Middle frontal gyrus (tissue), 1 donor: ENCODE measurements at regions not wholly inside any gene's neighbourhood (a gene's known extent, or its start where the extent isn't known, plus 50 kb on each side); places are given as distances from the start of the nearest gene placed in this dataset.

ENCODE experiments used
- DNase-seq: peaks from one replicate; pipeline ENCODE4 v3.0.0-alpha.2; 2015; ENCODE audit warnings: low spot score; ENCODE audit errors: extremely low spot score

DNA sequence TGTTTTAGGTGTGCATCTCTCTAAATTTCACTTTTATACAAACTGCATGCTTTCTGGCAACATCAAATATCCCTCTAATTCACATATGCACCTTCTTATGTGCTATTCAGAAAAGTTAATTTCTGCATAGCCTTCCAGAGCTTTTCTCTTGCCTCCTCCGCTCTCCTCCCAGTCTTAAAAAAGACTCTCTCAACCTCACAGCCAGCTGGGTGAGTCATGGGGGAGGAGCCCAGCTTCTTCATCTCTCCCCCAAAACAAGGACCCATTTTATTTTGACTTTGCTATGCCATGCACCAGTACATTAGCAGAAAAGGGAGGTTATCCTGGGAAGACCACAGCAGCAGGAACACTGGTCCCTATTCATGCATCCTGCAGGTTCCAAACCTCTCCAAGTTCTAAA, 234.4 kb downstream of the KCNA4 start:
- peak; percentile 22 for DNase-seq

DNA sequence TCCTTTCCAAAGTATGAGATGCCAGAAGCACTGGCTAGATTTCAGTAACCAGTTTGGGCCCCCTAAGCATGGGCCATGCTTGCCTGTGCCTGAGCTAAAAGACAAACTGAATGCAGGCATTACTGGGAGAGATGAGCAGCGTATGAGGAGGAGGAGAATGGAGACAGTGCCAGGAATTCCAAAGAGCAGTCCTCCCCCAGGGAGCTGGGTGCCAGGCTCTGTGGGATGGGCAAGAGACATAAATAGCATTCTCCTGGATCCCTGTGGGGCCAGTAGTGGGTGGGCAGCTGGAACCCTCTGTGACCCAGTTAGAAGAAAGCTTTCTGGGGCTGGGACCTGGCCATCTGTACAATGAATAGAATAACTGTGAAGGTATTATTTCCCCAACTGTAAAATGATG, 235.6 kb downstream of the KCNA4 start:
- DNase-seq, result peak; percentile 27

DNA sequence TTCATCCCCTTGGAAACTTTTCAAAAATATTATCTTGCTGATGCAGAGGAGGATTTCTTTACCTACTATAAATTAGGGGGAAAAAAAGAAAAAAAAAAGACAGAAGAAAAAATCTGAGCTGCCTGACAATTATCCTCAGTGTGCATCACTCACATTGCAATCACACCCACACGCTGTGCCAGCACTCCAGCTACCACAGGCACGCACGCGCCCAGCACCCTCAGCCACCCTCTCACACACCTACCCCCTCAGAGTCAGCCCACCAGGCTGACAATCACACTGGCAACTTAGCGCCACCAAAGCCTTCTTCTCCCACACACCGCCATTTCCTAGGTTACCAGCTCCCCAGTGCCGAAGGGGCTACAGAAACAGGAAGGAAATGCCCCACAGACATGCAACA, 236.1 kb downstream of the KCNA4 start:
- DNase-seq, result no peak

DNA sequence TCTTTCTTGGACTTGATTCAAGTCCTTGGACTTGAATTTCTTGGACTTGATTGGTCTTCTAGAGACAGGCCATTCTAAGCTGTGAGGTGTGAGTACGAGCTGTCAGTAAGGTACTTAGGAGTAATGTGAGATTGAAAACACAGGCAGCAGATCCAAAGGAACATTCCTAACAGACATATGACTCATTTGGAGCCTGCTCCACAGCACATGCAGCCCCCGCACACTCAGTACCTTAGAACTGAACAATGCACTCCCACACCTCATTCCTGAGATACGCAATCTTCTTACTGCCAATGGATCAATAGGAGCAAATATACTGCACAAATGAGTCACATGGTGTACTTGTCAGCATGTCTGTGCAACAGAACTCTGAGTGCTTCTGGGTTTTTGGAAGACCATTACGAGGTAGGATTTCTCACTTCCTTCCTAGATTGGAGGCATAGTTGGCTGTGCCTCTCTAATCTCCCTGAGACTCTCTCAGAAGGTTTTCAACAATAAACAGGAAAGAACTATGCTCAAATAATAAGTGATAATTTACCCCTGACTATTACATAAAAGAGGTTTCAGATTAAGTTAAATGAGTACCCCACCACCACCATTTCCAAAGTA, 243.1 kb downstream of the KCNA4 start:
- no peak for DNase-seq

DNA sequence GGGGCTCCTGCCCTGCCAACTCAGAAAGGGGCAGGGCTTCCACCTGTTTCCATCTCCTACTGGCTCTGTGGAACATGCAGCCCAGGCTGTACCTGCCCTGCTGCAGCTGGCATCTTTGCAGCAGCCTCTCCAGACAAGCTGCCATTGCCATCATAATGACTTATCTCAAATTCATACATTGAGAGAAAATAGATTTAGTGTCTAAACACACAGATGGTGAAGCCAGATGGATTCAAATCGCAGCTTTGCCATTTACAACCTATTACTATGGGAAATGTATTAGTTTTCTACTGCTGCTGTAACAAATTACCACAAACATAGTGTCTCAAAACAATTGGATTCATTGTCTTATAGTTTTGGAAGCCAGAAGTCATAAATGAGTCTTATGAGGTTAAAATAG, 260.0 kb downstream of the KCNA4 start:
- no peak for DNase-seq

DNA sequence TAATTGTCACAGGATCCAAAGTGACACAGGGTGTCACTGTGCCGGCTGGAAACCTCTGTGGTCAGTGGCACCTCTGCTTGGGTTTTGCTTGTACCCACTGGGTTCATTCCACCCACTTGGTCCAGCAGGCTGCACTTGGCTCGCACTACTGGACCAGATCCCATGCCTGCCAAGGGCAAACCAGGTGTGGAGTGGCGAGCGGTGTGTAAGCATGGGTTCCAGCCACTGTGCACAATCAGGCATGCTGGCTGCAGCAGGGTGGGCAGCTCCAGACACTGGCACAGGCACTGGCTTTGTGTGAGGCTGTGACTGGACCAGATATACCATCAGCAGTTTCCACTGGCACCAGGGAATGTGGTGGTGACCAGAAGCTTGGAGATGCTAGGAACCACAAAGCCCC, 261.4 kb downstream of the KCNA4 start:
- DNase-seq, result no peak

DNA sequence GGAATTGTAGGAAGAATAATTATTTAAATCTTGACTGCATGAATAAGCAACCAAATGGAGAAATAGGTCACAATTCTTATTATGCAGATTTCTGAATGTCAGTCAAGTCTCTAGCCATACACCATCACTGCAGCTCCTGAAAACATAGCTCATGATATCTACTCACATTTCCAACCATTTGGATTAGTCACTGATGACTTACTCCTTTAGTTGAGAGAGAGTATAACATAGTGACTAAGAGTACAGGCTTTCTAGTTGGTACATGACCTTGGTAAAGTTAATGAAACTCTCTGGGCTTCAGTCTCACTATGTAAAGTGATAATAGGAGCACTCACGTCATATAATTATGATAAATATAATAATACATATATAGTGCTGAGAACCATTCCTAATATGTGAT, 265.2 kb downstream of the KCNA4 start:
- DNase-seq, result no peak

DNA sequence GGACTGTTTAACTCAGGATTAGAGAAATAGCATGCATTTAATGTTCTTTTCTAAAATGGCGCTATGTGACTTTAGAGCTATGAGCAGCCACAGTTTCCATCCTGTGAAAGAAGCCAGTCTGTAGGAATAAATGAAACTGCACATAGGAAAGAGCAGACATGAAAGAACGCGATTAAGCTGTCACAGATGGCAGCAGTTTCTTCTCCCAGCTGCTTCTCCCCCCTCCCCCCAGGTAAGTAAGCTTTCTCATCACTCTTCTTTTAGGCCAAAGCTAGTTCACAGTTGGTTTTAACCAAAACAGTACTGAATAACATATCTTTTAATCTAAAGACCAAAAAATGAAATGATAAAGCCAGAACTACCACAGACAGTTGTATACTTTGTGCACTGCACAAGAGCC, 266.4 kb downstream of the KCNA4 start:
- DNase-seq, result no peak

DNA sequence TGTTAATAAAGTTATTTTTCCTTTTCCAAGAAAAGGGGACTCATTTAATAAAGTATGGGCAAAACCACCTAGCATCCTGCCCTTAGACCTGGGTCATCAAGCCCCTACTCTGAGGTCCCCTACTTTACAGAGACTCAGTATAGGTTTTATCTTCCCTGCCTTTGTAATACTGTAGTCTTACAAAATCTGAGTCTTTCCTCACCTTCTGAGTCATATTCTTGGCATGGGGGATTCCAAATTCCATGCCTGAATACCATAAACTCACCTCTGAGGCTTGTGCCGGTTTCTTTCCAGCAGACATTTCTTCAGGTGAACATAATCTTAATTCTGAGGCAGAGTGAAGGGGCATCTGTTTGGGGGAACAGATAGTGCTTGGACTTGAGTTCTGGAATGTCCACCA, 282.5 kb downstream of the KCNA4 start:
- no peak for DNase-seq

DNA sequence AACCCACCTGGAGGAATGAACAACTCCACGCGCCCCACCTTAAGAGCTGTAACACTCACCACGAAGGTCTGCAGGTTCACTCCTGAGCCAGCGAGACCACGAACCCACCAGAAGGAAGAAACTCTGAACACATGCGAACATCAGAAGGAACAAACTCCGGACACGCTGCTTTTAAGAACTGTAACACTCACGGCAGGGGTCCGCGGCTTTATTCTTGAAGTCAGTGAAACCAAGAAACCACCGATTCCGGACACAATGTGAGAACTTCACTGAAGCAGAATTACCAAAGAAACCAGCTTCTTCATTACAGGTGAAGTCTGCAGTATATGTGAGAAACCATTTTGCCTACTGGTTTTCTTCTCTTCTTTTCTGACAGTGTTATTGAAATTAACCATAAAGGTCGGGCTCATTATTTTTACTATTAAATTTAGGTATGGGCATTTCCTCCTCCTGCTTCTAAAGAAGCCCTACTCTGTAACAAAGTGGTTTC, 303.0 kb downstream of the KCNA4 start:
- DNase-seq, result no peak

DNA sequence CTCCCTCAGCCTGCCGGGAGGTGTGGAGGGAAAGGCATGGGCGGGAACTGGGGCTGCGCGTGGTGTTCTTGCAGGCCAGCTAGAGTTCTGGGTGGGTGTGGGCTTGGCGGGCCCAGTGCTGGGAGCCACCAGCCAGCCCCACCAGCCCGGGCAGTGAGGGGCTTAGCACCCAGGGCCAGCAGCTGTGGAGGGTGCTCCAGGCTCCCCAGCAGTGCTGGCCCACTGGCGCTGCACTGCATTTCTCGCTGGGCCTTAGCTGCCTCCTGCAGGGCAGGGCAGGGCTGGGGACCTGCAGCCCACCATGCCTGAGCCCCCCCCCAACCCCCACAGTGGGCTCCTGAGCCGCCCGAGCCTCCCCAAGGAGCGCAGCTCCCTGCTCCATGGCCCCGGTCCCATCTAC, 304.2 kb downstream of the KCNA4 start:
- no peak for DNase-seq

DNA sequence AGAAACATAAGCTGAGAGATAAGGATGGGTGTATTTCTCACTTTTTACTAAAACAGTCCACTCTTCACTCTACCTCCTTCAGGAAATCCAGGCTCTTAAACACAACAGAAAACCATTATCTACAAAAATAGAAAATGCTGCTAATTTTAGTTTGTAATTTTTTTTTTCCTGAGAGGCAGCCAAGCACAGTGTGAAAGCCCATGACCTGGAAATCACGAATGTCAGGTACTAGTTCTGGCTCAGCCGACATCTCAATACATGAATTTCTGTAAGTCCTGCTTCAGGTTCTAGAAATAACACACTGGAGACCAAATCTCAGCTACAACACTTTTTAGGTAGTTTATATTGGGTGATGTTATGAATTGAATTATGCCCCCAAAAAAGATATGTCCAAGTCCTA, 308.9 kb downstream of the KCNA4 start:
- DNase-seq, result no peak

DNA sequence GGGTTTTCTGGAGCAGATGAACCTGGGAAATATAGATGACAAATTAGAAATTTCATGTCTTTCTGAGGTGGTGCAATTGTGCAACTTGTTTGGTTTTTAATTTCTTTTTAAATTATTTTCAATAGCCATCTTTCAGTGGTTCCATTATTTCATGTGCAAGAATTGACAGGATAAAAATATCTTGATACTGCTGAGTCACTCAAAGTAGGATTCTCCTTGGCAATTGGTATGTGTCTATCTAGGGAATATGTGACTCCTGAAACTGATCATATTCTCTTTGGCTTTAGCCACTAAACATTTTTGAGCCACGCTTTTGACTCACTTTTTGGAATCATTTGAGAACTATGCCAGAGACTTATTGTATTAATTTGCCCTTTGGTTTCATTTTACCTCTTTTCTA, 331.5 kb downstream of the KCNA4 start:
- DNase-seq, result no peak

DNA sequence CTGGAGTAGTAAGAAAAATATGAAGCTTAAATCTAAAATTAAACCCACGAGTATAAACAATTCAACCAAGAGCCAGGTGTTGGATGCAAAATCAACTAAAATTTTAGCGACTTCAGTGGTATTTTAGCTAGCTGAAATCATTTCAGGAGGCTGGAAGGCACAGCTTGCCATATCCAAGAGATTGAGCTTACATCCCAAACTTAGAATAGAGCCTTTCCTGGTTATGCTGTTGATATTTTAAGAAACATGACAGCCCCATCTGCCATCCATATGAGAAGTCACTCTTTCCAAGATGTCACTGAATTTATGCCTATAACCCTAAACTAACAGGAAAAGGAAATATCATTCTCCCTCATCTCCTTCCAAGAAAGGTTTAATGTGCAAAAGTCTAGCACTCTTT, 334.0 kb downstream of the KCNA4 start:
- no peak for DNase-seq

DNA sequence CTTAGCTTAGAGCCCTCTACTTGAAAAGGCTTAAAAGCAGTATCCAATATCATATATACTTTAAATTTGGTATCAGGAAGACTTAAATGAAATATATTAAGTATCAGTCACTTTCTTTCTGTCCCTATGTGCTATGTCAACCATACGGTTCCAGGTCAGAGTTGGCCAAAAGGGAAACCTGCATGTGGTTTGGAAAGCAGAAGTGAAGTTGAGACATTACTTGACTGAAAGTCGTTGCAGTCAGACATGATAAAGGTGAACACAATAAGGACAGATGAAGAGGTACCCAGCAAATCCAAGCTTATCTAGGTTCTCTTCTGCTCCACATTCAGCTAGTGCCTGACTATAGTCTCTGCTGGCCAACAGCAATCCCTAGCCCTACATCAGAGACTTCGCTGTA, 336.8 kb downstream of the KCNA4 start:
- DNase-seq, result no peak

DNA sequence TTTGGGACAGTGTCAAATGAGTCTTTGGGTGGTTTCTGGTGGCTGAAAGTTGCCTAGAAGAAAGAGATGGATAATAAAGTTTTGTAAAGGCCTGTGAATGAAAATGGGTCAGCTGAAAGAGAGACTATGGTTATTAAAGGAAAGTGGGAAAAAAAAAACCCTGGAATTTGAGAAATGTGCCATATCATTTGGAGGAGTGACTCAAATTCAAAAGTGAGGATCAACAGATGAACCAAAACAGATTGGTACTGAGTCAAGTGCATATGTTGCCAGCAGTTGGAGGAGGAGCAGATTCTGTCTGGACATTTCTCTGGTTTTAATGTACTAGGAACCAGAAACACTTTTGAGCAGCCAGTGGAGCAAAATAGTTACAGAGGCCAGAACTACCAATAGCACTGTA, 339.8 kb downstream of the KCNA4 start:
- peak; percentile 3 for DNase-seq

DNA sequence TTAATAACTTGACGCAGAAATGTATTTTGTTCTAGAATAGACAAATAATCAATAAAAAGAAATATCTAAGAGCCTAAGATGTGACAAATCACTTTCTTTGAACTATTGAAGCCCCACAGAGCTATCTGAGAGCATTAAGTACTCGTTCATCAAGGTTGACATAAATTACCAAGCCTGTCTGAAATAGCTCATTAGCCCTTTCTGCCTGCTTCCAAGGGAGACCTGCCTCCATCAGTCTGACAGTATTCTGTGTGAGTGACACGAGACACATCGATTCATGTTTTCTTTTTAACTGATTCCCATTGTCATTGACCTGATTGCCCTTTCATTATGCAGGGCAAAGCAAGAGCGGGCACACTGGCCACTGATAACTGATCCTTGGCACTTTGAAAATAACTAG, 347.5 kb downstream of the KCNA4 start:
- DNase-seq, result no peak

DNA sequence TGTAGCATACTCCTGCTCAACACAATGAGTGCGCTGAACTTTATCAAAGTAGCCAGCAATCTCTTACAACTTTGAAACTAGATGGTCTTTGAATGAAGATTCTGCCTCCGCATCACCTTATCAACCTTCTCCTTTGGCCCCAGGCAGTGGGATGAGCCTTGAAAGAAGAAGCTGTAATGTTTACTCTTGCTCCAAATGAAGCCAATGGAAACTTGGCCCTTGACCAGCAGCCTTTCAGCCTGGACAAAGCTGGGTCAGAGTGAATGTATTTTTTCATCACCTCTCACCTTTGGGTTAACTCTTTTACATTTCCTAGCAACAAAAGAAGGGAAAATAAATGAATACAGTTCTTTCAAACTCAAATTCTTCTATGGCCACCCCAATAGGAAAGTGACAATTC, 359.1 kb downstream of the KCNA4 start:
- DNase-seq, result no peak

DNA sequence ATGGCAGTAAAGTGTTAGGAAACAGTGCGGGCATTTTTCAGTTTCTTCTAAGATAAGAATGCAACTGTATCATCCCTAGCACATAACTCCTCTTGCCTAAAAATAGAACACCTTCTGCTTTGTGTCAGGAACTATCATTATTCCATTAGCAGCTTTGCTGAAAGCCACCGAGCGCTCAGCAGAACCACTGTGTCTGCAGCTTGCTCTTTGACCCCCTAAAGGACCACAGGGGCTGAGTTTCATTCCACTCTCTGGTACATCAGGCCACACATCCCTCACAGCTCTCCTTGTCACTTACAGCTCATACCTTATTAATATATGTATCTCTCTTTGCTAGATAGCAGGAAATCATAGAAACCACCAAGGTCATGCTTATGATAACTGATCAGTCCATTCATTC, 360.2 kb downstream of the KCNA4 start:
- no peak for DNase-seq

DNA sequence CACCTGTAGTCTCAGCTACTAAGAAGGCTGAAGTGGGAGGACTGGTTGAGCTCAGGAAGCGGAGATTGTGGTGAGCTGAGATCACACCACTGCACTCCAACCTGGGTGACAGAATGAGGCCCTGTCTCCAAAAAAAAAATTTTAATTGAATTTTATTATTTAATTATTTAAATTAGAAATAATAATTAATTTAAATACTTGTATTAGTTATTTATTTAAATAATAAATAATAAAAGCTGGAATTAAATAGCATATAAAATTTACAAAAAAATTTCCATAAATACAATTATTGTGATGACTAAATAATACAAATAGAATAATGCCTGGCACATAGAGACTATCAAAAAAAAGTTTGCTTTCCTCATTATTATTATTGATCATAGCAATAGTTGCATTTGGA, 371.5 kb downstream of the KCNA4 start:
- no peak for DNase-seq

DNA sequence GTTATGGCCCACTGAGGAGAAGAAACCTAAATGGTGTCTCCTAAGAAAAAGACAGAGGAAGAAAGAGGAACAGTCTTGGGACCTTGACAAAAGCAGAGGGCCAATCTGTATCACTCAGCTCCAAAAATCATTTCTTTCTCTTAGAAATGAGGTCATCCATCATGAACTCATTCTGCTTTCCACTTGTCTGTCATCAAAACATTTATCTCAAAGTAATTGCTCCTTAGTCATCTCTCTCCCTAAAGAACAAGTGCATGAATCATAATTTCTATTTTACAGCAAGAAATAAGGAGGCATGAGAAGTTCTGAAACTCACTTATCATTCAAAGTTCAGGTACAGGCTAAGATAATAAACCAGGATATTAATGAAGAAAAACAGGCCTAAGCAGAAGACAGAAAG, 375.6 kb downstream of the KCNA4 start:
- no peak for DNase-seq

DNA sequence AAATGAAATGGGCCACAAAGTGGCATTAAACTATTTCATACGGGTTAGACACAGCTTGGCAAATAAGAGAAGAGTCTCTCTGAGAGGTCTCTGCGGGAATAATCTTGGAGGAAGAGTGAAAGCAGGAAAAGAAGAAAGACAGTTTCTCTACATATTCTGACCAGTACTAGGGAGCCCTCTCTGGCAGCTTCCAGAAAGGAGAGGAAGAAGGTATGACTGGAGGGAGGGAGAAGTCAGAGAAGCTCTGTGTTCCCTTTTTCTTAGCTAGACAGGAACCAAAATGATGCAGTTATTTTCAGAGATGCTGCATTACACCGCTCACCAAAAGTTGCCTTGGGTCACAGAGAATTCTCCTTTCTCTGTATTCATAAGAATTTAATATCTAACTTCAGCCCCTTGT, 382.1 kb downstream of the KCNA4 start:
- DNase-seq, result no peak

DNA sequence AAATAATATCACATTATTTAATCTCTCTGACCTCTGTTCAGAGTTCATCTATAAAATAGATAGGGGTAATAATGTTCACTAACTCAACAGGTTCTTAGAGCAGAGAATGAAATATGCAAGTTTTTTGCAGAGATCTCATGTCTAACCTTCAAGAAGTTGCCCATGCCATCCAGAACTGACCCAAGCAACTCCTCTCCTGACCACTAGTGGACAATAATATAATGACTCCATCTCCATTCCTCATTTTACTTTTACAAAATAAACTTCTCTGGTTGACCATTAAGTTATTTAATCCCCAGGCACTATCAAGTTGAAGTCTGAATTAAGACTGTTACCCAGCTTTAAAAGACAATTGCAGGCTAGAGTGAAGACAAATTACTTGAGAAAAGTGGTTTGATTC, 382.6 kb downstream of the KCNA4 start:
- no peak for DNase-seq

DNA sequence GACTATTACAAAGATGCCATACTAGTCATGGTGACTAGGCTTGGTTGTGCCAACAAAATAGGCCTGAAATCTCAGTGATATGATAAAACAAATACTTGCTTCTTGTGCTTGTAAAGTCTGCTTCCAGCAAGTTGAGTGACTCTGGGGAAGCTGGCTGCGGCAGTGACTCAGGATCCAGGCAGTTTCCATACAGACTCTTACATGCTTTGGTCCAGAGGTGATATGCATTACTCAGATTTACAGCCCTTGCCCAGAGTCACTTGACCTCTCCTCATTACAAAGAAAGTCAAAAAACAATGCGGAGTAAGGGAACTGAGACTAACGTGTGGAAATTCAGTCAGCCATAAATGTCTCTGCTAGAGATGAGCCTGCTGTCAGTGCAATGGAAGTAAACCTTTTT, 387.5 kb downstream of the KCNA4 start:
- DNase-seq, result no peak
